ENCODE measurements at regions not wholly inside any gene's neighbourhood (a gene's known extent, or its start where the extent isn't known, plus 50 kb on each side); places are given as distances from the start of the nearest gene placed in this dataset.
A peak's percentile ranks its signal among the peaks of the same experiment; 100 is the strongest.

DNA sequence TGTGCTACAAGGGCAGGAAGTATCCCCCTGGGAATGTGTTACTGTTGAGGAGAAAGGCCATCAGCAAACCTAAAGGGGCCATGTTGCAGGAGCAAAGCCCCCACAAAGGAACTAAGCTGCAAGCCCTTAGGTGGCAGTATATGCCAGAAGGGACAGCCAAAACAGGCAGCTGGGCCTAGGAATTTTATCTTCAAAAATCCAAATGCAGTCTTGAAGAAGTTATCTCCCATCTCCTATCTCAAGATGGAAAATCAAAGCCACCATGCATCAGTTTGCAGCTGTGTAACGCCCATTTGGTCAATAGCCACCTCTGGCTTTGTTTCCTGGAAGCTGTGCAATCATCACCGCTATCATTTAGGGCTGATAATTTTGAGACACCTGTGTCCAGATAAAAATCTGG is 400.3 kb downstream of the ARHGEF28 start:
- TF ChIP-seq, protein P1, sequence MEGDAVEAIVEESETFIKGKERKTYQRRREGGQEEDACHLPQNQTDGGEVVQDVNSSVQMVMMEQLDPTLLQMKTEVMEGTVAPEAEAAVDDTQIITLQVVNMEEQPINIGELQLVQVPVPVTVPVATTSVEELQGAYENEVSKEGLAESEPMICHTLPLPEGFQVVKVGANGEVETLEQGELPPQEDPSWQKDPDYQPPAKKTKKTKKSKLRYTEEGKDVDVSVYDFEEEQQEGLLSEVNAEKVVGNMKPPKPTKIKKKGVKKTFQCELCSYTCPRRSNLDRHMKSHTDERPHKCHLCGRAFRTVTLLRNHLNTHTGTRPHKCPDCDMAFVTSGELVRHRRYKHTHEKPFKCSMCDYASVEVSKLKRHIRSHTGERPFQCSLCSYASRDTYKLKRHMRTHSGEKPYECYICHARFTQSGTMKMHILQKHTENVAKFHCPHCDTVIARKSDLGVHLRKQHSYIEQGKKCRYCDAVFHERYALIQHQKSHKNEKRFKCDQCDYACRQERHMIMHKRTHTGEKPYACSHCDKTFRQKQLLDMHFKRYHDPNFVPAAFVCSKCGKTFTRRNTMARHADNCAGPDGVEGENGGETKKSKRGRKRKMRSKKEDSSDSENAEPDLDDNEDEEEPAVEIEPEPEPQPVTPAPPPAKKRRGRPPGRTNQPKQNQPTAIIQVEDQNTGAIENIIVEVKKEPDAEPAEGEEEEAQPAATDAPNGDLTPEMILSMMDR (IDR thresholded peaks at IDR 0.05; ENCODE audit: low read depth, low read length) = no peak
- no peak overlapping the region for H3K4me3 ChIP-seq (replicated peaks in 1 of 2; ENCODE audit: low read depth in 2 of 2, low read length in 2 of 2)
- no peak for DNase-seq (ENCODE audit: low read depth in 2 of 2)

DNA sequence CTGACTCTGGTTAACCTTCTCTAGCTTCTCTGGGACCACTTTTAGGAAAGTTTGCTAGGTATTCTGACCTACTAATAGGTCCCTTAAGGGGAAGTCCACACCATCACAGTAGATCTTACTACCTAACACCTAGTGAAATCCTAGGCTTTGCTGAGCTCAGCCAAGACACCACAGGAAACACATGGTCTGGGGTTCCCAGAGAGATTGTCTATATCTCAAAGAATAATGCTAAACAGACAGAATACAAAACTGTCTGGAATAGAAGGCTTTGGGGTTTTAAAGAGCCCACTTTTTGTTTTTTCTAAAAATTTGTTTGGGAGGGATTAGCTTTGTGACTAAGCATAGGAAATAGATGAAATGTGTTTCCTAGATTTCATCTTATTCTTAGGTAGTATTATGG is 395.1 kb downstream of the ARHGEF28 start:
- TF ChIP-seq, protein P1 (IDR thresholded peaks at IDR 0.05; ENCODE audit: low read depth, low read length) = no peak
- DNase-seq (ENCODE audit: low read depth in 2 of 2) = no peak
- no peak overlapping the region for H3K4me3 ChIP-seq (replicated peaks in 1 of 2; ENCODE audit: low read depth in 2 of 2, low read length in 2 of 2)

DNA sequence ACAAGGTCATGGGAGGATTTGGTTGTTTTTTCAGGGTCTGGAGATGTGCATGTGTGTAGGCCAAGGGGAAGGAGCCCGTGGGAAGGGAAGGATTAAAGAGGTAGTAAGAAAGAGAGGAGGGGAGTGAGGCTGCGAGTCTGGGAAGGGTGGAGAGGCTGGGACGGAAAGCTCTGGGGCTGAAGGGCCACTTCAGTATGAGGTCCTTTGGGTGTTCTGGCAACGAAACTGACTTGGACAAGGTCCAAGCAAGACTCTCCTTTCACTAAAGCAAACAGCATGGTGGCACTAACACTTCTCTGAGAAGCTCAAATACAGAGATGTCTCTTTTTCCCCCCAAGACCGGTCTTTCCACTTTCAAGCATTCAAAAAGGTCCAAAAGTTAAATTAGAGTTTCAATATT is 394.5 kb downstream of the ARHGEF28 start:
- TF ChIP-seq, protein P1 (IDR thresholded peaks at IDR 0.05; ENCODE audit: low read depth, low read length) = no peak
- H3K4me3 ChIP-seq (replicated peaks in 1 of 2; ENCODE audit: low read depth in 2 of 2, low read length in 2 of 2) = no peak overlapping the region
- DNase-seq (ENCODE audit: low read depth in 2 of 2) = no peak

DNA sequence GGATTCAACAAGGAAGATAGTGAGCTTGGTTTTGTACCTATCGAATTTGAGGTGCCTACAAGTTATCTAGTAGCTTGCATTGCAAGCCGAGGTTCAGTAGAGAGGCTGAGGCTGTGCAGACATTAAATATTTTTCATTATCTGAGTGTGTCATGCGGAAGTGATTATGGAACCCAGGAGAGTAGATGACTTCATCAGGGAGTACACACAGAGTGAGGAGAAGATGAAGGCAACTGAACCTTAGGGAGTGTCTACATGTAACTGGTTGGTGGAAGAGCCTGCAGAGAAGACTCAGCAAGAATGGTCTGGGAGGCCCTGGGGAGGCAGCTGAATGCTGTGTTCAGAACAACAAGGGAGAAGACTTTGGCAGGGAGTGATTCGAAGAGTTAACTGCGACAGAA is 393.9 kb downstream of the ARHGEF28 start:
- DNase-seq (ENCODE audit: low read depth in 2 of 2) = no peak
- H3K4me3 ChIP-seq (replicated peaks in 1 of 2; ENCODE audit: low read depth in 2 of 2, low read length in 2 of 2) = no peak overlapping the region
- TF ChIP-seq, protein P1 (IDR thresholded peaks at IDR 0.05; ENCODE audit: low read depth, low read length) = no peak

DNA sequence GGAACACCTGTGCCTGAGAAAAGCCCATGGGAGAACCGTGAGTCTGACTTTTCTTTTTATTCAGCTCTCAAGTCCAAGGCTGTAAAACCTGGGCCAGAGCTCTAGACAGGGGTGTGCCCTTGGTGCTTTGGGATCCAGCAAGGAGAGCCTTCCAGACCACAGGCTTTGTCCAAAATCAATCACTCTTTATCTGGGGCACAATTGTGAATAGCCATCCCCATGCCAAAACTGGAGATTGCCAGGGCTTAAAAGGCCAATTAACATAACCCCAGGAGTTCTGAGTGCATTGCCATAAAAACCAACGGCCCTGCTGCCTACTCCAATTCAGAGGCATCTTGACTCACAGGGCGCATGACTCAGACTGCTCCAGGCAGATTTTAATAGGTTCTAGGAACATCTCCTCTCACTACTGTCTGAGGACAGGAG is 391.8 kb downstream of the ARHGEF28 start:
- peak; percentile 11 to 56 for DNase-seq (ENCODE audit: low read depth in 2 of 2)
- TF ChIP-seq, protein P1 (IDR thresholded peaks at IDR 0.05; ENCODE audit: low read depth, low read length) = no peak
- H3K4me3 ChIP-seq (replicated peaks in 1 of 2; ENCODE audit: low read depth in 2 of 2, low read length in 2 of 2) = no peak overlapping the region

DNA sequence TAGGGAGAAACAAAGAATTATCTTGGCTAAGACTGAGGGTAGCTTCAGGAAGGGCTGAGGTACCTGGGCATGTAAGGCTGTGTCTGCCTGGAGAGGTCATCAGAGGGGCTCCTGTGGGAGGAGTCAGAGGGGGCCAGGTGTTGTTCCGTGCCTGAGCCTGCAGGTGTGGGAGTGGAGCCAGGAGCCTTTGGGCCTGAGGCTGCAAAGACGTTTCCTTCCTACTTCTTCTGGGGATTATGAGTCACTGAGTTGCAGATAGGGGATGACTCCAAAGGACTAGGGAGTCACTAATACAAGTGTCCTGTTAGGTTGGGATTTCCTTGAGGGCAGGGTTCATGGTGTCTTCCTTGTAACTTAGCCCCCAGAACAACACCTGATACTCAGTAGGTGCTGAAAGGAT is 391.1 kb downstream of the ARHGEF28 start:
- H3K4me3 ChIP-seq (replicated peaks in 1 of 2; ENCODE audit: low read depth in 2 of 2, low read length in 2 of 2) = no peak overlapping the region
- TF ChIP-seq, protein P1 (IDR thresholded peaks at IDR 0.05; ENCODE audit: low read depth, low read length) = no peak
- peak in 1 of 2 donors; percentile 27 for DNase-seq (ENCODE audit: low read depth in 2 of 2)

DNA sequence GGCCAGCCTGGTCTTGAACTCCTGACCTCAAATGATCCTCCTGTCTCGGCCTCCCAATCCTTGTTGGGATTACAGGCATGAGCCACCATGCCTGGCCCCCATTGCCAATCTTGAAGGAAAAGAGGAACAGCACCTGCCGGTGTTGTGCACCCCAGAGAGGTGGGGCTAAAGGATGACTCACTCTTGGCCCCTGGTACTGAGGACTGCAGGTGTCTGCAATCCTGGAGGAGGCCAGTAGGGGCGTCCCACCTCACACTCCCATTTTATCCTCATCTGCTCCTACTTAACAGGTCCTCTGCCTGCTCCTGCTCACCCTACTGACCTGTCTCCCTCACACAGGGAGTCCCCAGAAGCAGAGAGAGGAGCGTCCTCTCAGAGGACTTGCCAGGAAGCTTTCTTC is 390.4 kb downstream of the ARHGEF28 start:
- DNase-seq (ENCODE audit: low read depth in 2 of 2) = no peak
- TF ChIP-seq, protein P1 (IDR thresholded peaks at IDR 0.05; ENCODE audit: low read depth, low read length) = peak; percentile 16
- no peak overlapping the region for H3K4me3 ChIP-seq (replicated peaks in 1 of 2; ENCODE audit: low read depth in 2 of 2, low read length in 2 of 2)

Measured in cardiac fibroblast (primary cell).